Superior temporal gyrus (tissue), 1 donor: ENCODE measurements at regions not wholly inside any gene's neighbourhood (a gene's known extent, or its start where the extent isn't known, plus 50 kb on each side); places are given as distances from the start of the nearest gene placed in this dataset.
A peak's percentile ranks its signal among the peaks of the same experiment; 100 is the strongest.

Source experiments
- DNase-seq: peaks from one replicate; pipeline ENCODE4 v3.0.0-alpha.2; 2016; ENCODE audit errors: extremely low spot score

GRCh38 chr3:159763011-159763601, 225.5 kb upstream of the IL12A start:
- peak; percentile 21 for DNase-seq

DNA sequence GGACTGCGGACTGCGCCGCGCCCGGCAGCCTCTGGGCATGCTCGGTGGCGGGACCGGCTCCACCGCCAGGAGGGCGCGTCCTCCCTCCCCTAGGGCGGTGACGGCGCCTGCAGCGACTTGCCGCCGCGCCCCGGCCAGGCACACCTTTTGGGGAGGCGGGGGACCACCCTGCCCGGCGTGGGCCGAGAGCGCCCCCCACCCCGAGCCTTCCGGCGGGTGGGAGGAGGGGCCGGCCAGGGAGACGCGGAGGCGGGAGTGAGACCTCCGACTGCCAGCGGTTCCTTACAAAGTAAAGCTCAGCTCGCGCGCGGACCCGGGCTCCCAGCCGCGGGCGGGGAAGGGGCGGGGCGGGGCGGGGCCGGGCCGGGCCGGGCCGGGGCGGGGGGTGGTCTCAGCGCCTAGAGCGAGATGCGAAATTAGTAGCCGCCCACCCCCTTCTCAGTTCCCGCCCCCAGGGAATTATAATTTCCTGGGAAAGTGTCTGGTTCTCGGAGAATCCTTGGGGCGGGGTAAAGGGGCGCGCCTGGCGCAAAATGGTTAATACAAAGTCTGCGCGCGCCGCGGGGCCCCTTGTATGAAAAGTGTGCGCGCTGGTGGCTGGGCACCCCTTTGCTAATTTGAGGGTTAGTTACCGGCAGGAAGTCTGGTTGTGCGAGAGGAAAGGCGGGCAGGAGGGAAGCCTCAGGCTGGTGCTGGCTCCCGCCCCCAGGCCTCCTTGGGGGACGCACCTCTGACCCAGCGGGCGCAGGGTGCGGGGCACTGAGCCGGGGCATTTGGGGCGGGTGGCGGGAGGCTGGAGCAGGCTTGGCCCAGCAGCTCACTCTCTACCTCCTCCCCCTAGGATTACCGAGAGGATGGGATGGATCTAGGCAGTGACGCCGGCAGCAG, 224.8 kb upstream of the IL12A start:
- DNase-seq: peak; percentile 61

- no peak for DNase-seq
These were observed 224.1 kb upstream of the IL12A start for GRCh38 chr3:159764490-159765029.

DNA sequence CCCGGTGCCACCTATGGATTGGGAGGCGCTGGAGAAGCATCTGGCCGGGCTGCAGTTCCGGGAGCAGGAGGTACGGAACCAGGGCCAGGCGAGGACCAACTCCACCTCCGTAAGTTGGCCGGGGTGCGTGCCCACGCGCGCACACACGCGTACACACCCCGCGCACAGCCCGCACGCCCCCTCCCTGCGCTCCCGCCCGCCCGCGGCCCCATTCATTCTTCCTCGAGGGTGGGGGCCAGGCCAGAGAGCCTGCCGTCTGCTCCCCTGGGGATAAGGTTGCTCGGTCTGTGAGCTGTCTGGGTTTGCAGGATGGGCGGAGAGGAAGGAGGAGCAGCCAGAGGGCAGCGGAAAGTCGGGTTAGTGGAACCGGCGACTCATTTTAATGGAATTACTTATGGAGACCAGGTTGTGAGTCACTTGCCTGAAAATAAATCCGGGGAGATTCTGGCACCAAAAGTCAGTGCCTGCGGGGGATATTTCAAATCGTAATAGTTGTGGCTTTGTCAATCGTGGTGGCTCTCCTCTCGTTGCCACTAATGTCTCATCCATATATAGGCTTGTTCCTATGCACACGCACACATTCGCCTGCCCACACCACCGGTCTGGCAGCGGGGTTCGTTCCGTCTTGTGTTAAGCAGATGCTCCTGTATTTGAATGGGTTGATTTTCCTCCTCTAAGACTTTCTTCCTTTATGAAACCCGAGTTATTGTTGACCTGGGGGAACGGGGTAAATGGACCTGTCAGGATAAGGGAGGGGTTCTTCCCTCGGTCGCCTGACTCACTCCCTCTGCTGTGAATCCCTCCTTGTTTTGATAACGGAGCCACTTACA, 223.4 kb upstream of the IL12A start:
- peak; percentile 72 for DNase-seq

DNA sequence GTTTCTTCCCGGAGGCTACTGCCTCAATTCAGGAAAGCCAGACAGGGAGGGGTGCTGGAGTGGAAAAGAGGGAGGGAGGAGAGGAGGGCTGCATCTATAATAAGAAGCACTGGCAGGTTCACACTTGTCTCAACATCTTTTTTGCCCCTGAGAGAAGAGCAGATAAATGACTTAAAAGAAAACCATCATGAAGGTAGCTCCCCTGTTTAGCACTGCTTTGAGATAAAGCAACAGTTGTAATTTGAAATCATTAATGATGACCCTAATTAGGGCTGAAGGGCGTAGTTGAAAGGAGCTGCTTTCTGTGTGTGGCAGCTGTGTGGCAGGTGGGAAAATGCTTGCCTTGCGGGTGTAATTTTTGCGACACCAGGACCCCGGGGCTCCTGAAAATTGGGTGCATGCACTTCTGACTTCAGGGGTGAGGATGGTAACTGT, 222.8 kb upstream of the IL12A start:
- DNase-seq: peak; percentile 71

DNA sequence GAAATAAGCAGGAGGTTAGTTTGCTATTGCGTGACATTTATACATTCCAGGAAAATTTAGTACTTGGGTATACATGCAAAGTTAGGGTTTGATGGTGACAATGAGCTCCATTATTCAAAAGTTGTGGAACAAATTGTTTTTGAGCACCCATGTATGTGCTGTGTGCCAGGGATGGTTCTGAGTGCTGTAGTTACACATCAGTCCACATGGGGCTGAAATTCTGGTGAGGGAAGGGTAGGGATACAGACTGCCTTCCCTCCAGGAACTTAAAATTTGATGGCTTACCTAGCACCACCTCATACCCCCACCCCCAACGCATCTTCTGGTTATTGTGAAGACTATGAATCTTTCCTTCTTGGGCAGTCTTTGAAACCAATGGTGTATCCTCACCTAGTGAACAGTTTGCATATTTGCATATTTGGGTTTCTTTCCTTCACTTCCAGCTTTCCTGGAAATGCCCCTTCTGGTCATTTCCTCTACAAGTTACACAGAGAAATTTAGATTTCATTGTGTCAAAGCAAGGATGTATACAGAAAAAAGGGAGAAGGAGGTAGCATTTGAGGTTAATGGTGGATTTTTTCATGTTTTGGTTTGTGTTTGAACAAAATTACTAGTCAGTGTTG, 222.0 kb upstream of the IL12A start:
- peak; percentile 83 for DNase-seq

- peak; percentile 45 for DNase-seq
These were observed 217.6 kb upstream of the IL12A start for GRCh38 chr3:159770998-159771397.

- peak; percentile 16 for DNase-seq
These were observed 216.6 kb upstream of the IL12A start for GRCh38 chr3:159771865-159772611.

DNA sequence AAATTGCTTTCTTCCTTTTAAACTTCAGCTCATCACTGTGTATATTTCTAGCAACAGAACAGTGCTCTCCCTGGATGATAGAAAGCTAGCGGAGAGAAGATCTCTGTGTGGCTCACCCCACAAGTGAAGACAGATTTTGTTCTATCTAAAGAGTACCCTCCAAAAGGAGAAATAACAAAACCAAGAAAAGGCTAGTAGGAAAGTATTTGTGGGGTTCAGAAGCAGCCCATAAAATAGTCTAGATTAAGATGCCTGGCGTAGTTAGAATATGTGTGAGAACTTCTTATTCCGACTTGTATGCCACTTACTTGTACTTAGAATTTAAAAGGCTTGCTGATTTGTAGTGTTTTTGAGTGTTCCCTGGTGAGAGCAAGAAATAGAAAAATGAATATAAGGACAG, 214.9 kb upstream of the IL12A start:
- peak; percentile 77 for DNase-seq

DNA sequence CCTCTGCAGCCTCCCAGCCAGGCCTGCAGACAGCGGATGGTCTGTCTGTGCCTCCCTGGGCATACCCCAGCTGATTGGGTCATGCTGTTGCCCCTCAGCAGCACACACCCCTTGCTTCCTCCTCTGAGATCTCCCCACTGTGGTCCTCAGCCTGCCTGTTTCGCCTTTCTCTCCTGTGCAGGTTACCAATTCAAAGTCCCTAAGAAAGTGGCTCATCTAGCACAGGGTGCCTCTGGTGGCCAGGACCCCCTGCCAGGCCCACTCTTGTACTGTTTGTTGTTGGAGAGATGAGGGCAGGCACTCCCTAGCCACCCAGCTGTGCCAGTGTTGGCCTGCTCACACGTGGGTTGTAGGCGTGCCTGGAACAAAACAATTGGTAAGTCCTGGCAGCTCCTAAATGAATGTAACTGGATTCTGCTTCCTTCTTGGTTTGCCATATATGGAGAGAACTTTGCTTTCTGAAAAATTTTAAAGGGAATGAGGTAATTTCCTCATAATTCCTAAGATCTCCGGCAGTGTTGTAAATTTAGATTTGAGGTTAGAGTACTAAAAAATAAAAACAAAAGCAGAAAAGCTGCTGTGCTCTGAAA, 213.2 kb upstream of the IL12A start:
- peak; percentile 95 for DNase-seq

DNA sequence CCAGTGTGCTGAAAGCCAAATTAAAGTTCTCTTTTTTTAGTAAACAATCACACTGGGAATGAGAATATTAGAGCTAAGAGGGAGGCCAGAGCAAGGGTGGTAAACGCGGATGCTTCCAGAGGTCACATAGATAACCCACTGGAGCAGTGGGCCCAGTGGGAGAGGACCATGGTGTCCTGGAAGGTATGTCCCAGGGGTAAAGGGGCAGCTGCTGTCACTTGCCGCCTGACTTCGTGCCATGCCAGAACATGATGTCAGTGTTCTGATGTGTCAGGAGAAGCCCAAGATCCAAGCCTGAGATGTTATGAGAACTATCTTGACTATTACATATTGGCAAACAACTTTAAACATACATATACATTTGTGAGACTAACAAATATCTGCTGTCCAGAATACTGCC, 211.9 kb upstream of the IL12A start:
- peak; percentile 61 for DNase-seq

- DNase-seq: no peak
These were observed 208.8 kb upstream of the IL12A start for GRCh38 chr3:159779883-159780282.

- DNase-seq: no peak
These were observed 206.8 kb upstream of the IL12A start for GRCh38 chr3:159781867-159782266.

DNA sequence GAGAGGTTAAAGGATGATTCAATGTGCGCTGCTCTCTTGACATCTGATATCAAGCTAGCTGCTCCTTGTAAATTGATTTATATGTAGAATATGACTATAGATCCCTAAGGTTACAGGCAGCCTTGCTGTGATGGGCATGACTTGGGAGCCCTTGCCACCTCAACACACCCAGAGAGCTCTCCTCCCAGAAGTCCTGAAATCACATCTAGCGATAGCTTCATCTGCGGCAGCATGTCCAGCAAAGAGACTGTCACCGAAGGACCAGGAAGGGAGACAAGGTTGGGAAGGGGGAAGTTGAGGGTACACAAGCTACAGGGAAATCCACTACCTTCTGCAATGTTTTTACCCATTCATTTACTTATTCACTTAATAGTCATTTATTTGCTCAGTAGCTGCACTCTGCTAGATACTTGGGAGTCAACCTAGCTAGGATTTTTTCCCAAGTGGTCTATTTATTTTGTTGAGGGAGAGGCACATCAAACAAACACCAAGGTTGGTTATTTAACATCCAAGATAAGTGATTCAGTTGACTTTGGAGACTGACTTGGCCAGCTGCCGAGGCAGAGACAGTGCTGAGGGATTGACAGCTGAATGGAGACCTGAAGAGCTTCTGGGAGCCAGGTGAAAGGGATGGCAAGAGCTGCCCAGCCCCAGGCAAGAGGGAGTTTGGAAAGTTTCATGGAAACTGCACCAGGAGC, 205.8 kb upstream of the IL12A start:
- DNase-seq: no peak

DNA sequence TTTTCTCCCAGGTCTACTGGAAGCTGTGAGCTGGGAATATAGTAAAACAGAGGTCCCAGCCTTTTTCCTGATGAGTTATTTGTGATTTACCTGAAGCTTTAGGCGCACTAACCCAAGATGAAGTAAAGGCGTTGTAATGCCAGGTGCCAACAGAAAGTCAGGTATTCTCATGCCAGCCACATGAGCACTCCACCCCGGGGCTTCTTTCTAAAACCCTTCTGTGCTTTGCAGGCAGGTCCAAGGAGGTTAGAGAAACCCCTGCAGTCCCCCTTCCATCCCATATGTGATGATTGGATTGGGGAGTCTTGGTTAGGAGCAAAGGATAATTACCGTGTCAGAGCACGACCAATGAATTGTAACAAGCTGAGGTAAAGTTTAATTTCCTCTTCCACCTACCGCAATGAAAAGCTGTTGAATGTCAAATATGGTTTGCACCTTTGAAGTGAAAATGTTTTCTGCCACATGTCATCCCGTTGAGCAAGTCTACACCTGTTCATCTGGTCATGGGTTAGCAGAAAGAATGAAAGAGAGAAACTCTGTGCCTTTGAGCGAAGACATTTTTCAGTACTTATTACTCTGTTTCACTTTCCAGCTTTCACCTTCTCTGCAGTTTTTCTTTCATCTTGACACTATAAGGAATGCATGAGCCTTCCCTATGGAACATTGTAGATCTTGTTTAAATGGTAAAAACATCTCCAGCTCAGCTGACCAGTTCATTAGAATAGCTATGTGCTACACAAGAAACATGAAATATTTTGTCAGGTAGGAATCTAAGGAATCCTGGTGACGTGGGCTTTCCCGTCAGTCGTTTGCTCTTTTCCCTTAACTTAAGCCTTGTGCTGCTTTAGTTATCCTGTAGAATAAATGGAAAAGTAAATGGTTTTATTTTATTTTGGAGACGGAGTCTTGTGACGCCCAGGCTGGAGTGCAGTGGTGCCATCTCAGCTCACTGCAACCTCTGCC, 204.6 kb upstream of the IL12A start:
- no peak for DNase-seq

GRCh38 chr3:159785273-159785708, 203.3 kb upstream of the IL12A start:
- no peak for DNase-seq

GRCh38 chr3:159786489-159787177, 202.0 kb upstream of the IL12A start:
- DNase-seq: no peak

GRCh38 chr3:159787178-159787574, 201.5 kb upstream of the IL12A start:
- DNase-seq: peak; percentile 75
